Prostate gland (tissue), 2 donors: ENCODE measurements at regions not wholly inside any gene's neighbourhood (a gene's known extent, or its start where the extent isn't known, plus 50 kb on each side); places are given as distances from the start of the nearest gene placed in this dataset.

Source experiments
- CTCF ChIP-seq, 4 experiments: fragments of 200-600 bp in 2 of 4; fragments of 450-650 bp in 2 of 4; sonication (generic) in 2 of 4; IDR thresholded peaks; 1 replicate in 3 of 4; 2 replicates in 1 of 4; pipeline ENCODE4 v1.5.1; 2016 to 2019; ENCODE audit warnings: antibody characterized with exemption in 4 of 4, mild to moderate bottlenecking in 2 of 4, moderate library complexity in 2 of 4
- POLR2AphosphoS5 ChIP-seq: sonication (generic); formaldehyde crosslinking; IDR thresholded peaks from one replicate; pipeline ENCODE4 v1.6.1; 2017; ENCODE audit warnings: antibody characterized with exemption

- TF ChIP-seq CTCF (IDR thresholded peaks at IDR 0.05) (no peak), POLR2AphosphoS5 (no peak)
Observed at GRCh38 chr3:11705049-11705448, 61.3 kb upstream of the VGLL4 start.
